Testis (tissue), 2 donors: ENCODE measurements at regions not wholly inside any gene's neighbourhood (a gene's known extent, or its start where the extent isn't known, plus 50 kb on each side); places are given as distances from the start of the nearest gene placed in this dataset.

Experiments
- DNase-seq: peaks from one replicate; pipeline ENCODE4 v3.0.0-alpha.2; 2019
- H3K27ac ChIP-seq, 2 donors: fragments of 200-600 bp; sonication (generic); one replicate each; pipeline ENCODE4 v1.5.1; 2019
- H3K27me3 ChIP-seq: fragments of 200-600 bp; sonication (generic); one replicate; pipeline ENCODE4 v1.5.1; 2019
- H3K36me3 ChIP-seq: fragments of 200-600 bp; sonication (generic); one replicate; pipeline ENCODE4 v1.5.1; 2017; ENCODE audit warnings: low read depth; ENCODE audit errors: missing control alignments
- H3K4me1 ChIP-seq: fragments of 200-600 bp; sonication (generic); one replicate; pipeline ENCODE4 v1.5.1; 2019
- H3K4me3 ChIP-seq, 2 donors: fragments of 200-600 bp; sonication (generic); one replicate each; pipeline ENCODE4 v1.5.1; 2017 to 2019
- H3K9me3 ChIP-seq: fragments of 200-600 bp; sonication (generic); one replicate; pipeline ENCODE4 v1.5.1; 2017
- CTCF ChIP-seq, 3 experiments: fragments of 450-650 bp in 2 of 3; fragments of 200-600 bp in 1 of 3; sonication (generic) in 1 of 3; IDR thresholded peaks; one replicate each; pipeline ENCODE4 v1.5.1; 2016 to 2019; ENCODE audit warnings: antibody characterized with exemption in 3 of 3, mild to moderate bottlenecking in 2 of 3, moderate library complexity in 1 of 3
- POLR2A ChIP-seq: fragments of 450-650 bp; IDR thresholded peaks from one replicate; pipeline ENCODE4 v1.6.1; 2017; ENCODE audit warnings: antibody characterized with exemption, mild to moderate bottlenecking, moderate library complexity
- WGBS, 2 donors: methylation state at CpG; one replicate each; pipeline ENCODE4 v1.1.5; 2018; 5-methylcytosine and 5-hydroxymethylcytosine counted together
- intact Hi-C: fragments of 100-400 bp; cut with DNase I; formaldehyde crosslinking; loops from one replicate; pipeline ENCODE4 v1.15.1; 2023; ENCODE audit warnings: low total_unique reads

- Histone ChIP-seq H3K27ac (no peak overlapping the region), H3K9me3 (no peaks in the 10 kb centered on the region), H3K4me1 (no peaks in the 10 kb centered on the region), H3K36me3 (no peaks in the 10 kb centered on the region), H3K27me3 (no peaks in the 10 kb centered on the region), H3K4me3 (no peak overlapping the region)
- intact Hi-C loops, result no loop called here
- TF ChIP-seq POLR2A (no peak), CTCF (IDR thresholded peaks at IDR 0.05) (no peak)
- no peak for DNase-seq
- WGBS, 2 donors, result 88 to 90% methylated on average over 8 of the region's 8 CpGs
These were observed 453.3 kb downstream of the COL11A1 start for GRCh38 chr1:102655034-102655433.

- H3K4me1 ChIP-seq, result no peaks in the 10 kb centered on the region
- DNase-seq, result no peak
- intact Hi-C loops, result no loop called here
- no peaks in the 10 kb centered on the region for H3K9me3 ChIP-seq
- no peaks in the 10 kb centered on the region for H3K36me3 ChIP-seq
- H3K4me3 ChIP-seq, result no peak overlapping the region
- TF ChIP-seq POLR2A (no peak), CTCF (IDR thresholded peaks at IDR 0.05) (no peak)
- H3K27me3 ChIP-seq, result no peaks in the 10 kb centered on the region
- WGBS, 2 donors, result 68 to 79% methylated on average over 1 of the region's 1 CpG
- no peak overlapping the region for H3K27ac ChIP-seq
These were observed 467.4 kb downstream of the COL11A1 start for GRCh38 chr1:102640872-102641271.

- Histone ChIP-seq H3K4me3 (no peak overlapping the region), H3K36me3 (no peaks in the 10 kb centered on the region), H3K9me3 (no peaks in the 10 kb centered on the region), H3K27me3 (no peaks in the 10 kb centered on the region), H3K27ac (no peak overlapping the region), H3K4me1 (no peaks in the 10 kb centered on the region)
- DNase-seq, result no peak
- 95 to 96% methylated on average over 1 of the region's 1 CpG for WGBS, 2 donors
- intact Hi-C loops, result no loop called here
- TF ChIP-seq POLR2A (no peak), CTCF (IDR thresholded peaks at IDR 0.05) (no peak)
These were observed 468.0 kb downstream of the COL11A1 start for GRCh38 chr1:102640312-102640711.

GRCh38 chr1:102631691-102632090, 476.6 kb downstream of the COL11A1 start:
- no peaks in the 10 kb centered on the region for H3K4me1 ChIP-seq
- 80 to 87% methylated on average over 3 of the region's 3 CpGs for WGBS, 2 donors
- H3K36me3 ChIP-seq, result no peaks in the 10 kb centered on the region
- intact Hi-C loops, result no loop called here
- no peak overlapping the region for H3K4me3 ChIP-seq
- TF ChIP-seq POLR2A, result no peak
- TF ChIP-seq CTCF (IDR thresholded peaks at IDR 0.05), result no peak
- H3K27me3 ChIP-seq, result no peaks in the 10 kb centered on the region
- no peaks in the 10 kb centered on the region for H3K9me3 ChIP-seq
- no peak overlapping the region for H3K27ac ChIP-seq
- DNase-seq, result no peak

GRCh38 chr1:102630041-102630440, 478.3 kb downstream of the COL11A1 start:
- Histone ChIP-seq H3K4me3 (no peak overlapping the region), H3K9me3 (no peaks in the 10 kb centered on the region), H3K27me3 (no peaks in the 10 kb centered on the region), H3K36me3 (no peaks in the 10 kb centered on the region), H3K27ac (no peak overlapping the region), H3K4me1 (no peaks in the 10 kb centered on the region)
- no peak for TF ChIP-seq POLR2A
- no peak for TF ChIP-seq CTCF (IDR thresholded peaks at IDR 0.05)
- DNase-seq, result no peak
- WGBS, 2 donors, result 93 to 95% methylated on average over 1 of the region's 1 CpG
- intact Hi-C loops, result no loop called here
